WERI-Rb-1 (cell line): ENCODE measurements at regions not wholly inside any gene's neighbourhood (a gene's known extent, or its start where the extent isn't known, plus 50 kb on each side); places are given as distances from the start of the nearest gene placed in this dataset.

Experiments used
- DNase-seq: peaks from one replicate; pipeline ENCODE4 v3.0.0-alpha.2; 2020
- H3K27ac ChIP-seq: fragments of 250-450 bp; sonication (Bioruptor Pico); 2 replicates; pipeline ENCODE4 v1.5.1; 2020; ENCODE audit warnings: mild to moderate bottlenecking, moderate library complexity
- H3K27me3 ChIP-seq: fragments of 250-450 bp; sonication (Bioruptor Pico); 2 replicates; pipeline ENCODE4 v1.5.1; 2021; ENCODE audit warnings: mild to moderate bottlenecking, low read depth, moderate library complexity; ENCODE audit not compliant: insufficient read depth, severe bottlenecking
- H3K36me3 ChIP-seq: fragments of 250-450 bp; sonication (Bioruptor Pico); 2 replicates; pipeline ENCODE4 v1.5.1; 2020; ENCODE audit warnings: mild to moderate bottlenecking, moderate library complexity
- H3K4me3 ChIP-seq: 2 replicates; pipeline ENCODE4 v1.5.1; 2011; ENCODE audit warnings: low read depth, mild to moderate bottlenecking, control low read depth, low read length
- H3K9me3 ChIP-seq: fragments of 250-450 bp; sonication (Bioruptor Pico); 2 replicates; pipeline ENCODE4 v1.5.1; 2021; ENCODE audit warnings: mild to moderate bottlenecking, moderate library complexity; ENCODE audit not compliant: severe bottlenecking
- TF ChIP-seq, protein P1 (sequence below): IDR thresholded peaks from 2 replicates; pipeline ENCODE4 v1.5.1; 2011; ENCODE audit warnings: low read depth, mild to moderate bottlenecking, control low read depth, inconsistent platforms, low read length

DNA sequence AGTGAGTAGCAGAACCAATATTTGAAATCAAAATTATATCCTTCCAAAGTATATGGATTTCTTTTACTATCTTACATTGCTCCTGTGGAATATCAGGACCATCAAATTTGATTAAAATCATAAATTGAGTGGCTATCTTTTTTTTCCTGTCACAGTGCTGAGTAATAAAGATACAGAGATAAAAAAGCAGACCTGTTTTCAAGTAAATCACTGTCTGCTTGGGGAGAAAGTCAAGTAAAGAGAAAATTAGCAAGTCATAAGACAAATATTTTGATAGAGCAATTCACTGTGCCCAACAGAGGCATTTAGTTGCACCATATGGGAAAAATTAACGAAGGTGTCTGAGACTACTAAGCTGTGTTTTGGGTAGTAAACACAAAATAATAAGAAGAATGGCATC is 933.7 kb downstream of the NTRK3 start:
- Histone ChIP-seq H3K27me3 (no peaks in the 10 kb centered on the region), H3K9me3 (no peaks in the 10 kb centered on the region), H3K4me3 (no peak overlapping the region), H3K27ac (no peak overlapping the region), H3K36me3 (no peaks in the 10 kb centered on the region)
- TF ChIP-seq, protein P1, sequence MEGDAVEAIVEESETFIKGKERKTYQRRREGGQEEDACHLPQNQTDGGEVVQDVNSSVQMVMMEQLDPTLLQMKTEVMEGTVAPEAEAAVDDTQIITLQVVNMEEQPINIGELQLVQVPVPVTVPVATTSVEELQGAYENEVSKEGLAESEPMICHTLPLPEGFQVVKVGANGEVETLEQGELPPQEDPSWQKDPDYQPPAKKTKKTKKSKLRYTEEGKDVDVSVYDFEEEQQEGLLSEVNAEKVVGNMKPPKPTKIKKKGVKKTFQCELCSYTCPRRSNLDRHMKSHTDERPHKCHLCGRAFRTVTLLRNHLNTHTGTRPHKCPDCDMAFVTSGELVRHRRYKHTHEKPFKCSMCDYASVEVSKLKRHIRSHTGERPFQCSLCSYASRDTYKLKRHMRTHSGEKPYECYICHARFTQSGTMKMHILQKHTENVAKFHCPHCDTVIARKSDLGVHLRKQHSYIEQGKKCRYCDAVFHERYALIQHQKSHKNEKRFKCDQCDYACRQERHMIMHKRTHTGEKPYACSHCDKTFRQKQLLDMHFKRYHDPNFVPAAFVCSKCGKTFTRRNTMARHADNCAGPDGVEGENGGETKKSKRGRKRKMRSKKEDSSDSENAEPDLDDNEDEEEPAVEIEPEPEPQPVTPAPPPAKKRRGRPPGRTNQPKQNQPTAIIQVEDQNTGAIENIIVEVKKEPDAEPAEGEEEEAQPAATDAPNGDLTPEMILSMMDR: no peak
- no peak for DNase-seq

DNA sequence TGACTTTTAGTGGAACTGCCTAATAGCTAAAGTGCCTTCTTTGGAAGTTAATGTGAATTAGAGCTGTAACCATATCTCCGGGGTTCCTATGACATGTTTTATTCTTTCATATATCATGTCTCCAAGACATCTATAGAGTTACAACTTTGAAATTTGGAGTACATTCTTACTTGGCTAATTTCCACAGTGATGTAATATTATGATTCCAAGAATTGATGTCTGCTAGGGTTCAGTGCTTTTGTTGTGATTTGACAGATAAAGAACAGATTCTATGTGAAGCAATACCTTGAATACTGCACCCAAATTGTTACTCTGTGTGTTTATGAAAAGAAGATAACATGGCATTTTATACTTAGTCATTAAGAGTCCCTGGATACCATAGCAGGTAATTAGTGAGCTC is 934.3 kb downstream of the NTRK3 start:
- no peak for DNase-seq
- no peak overlapping the region for H3K4me3 ChIP-seq
- no peaks in the 10 kb centered on the region for H3K27me3 ChIP-seq
- no peaks in the 10 kb centered on the region for H3K36me3 ChIP-seq
- no peak overlapping the region for H3K27ac ChIP-seq
- TF ChIP-seq, protein P1: no peak
- no peaks in the 10 kb centered on the region for H3K9me3 ChIP-seq

DNA sequence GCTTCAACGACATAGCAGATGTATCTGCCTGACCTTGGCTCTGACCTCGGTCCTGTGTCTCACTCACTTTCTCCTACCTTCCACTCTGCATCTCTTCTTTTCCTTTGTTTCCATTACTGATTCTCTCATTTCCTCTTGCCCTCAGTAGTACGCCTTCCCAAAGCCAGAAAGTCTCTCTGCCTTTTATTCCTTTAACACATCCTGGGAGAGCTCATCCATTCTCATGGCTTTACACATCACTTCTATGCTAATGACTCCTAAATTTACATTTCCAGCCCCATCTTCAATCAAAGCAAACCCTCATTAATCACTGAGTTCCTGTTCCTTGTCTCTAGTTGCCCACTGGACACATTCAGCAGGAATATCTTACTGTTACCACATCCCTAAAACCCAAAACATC is 938.6 kb downstream of the NTRK3 start:
- Histone ChIP-seq H3K27me3 (no peaks in the 10 kb centered on the region), H3K36me3 (no peaks in the 10 kb centered on the region), H3K27ac (no peak overlapping the region), H3K4me3 (no peak overlapping the region), H3K9me3 (no peaks in the 10 kb centered on the region)
- TF ChIP-seq, protein P1: no peak
- no peak for DNase-seq

DNA sequence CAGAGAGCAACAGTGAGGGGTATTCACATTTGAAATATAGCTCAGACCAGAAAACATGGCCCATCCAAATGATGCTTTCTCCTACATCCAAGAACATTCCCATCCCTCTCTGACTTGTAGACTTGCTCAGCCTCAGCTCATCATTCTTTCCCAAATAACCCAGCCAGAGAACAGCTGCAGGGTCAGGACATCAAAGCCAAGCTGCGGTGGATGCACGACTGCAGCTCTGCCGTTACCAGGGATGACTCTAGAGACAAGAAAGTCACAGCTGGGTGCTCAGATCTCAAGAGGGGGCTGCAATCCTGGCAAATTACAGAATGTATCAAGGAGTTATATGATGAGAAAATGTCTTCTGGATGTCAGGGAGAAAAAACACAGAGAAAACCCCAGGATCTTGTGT is 944.3 kb downstream of the NTRK3 start:
- H3K36me3 ChIP-seq: no peaks in the 10 kb centered on the region
- TF ChIP-seq, protein P1: no peak
- H3K27ac ChIP-seq: no peak overlapping the region
- DNase-seq: no peak
- no peaks in the 10 kb centered on the region for H3K27me3 ChIP-seq
- no peak overlapping the region for H3K4me3 ChIP-seq
- H3K9me3 ChIP-seq: no peaks in the 10 kb centered on the region

DNA sequence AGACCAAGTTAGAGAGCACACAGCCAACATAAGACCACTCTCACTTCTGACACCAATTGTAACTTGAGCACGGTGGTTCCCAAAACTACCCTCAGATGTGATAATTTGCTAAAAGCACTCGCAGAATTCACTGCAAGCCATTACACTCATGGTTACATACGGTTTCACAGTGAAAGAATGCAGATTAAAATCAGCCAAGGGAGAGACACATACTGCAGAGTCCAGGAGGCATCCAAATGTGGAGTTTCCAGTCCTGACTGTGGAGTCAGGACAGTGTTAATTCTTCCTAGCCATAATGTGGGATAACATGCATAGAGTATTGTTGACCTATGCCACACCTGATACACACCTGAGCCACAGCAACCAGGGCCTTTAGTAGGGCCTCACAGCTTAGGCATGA is 956.4 kb downstream of the NTRK3 start:
- no peaks in the 10 kb centered on the region for H3K36me3 ChIP-seq
- no peak for DNase-seq
- H3K27me3 ChIP-seq: no peaks in the 10 kb centered on the region
- TF ChIP-seq, protein P1: no peak
- H3K4me3 ChIP-seq: no peak overlapping the region
- H3K9me3 ChIP-seq: no peaks in the 10 kb centered on the region
- no peak overlapping the region for H3K27ac ChIP-seq

DNA sequence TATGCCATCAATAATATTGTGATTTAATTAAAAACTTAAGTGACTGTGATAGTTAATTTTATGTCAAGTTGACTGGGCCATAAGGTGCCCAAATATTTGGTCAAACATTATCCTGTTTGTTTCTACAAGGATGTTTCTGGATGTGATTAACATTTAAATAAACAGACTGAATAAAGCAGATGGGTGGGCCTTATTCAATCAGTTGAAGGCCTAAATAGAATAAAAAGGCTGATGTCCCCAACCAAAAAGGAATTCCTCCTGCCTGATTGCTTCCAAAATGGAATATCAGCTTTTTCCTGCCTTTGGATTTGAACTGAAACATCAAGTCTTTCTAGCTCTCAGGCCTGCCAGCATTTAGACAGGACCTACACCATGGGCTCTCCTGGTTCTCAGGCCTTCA is 961.7 kb downstream of the NTRK3 start:
- Histone ChIP-seq H3K4me3 (no peak overlapping the region), H3K36me3 (no peaks in the 10 kb centered on the region), H3K9me3 (peaks cover 2% of the 10 kb centered on the region), H3K27ac (no peak overlapping the region), H3K27me3 (no peaks in the 10 kb centered on the region)
- no peak for DNase-seq
- TF ChIP-seq, protein P1: no peak
